HEK293 (cell line): ENCODE measurements at regions not wholly inside any gene's neighbourhood (a gene's known extent, or its start where the extent isn't known, plus 50 kb on each side); places are given as distances from the start of the nearest gene placed in this dataset.
A peak's percentile ranks its signal among the peaks of the same experiment; 100 is the strongest.

ENCODE experiments used
- GLIS1 ChIP-seq: fragments of 450-650 bp; formaldehyde crosslinking; IDR thresholded peaks from 2 replicates; pipeline ENCODE4 v1.5.1; 2016; ENCODE audit warnings: missing biosample characterization, missing genetic modification characterization
- OSR2 ChIP-seq: fragments of 450-650 bp; formaldehyde crosslinking; IDR thresholded peaks from 2 replicates; pipeline ENCODE4 v1.5.1; 2016; ENCODE audit warnings: missing biosample characterization, missing genetic modification characterization
- SALL2 ChIP-seq: fragments of 450-650 bp; formaldehyde crosslinking; IDR thresholded peaks from 2 replicates; pipeline ENCODE4 v1.5.0; 2017; ENCODE audit warnings: missing biosample characterization, mild to moderate bottlenecking, missing genetic modification characterization, borderline replicate concordance
- SCRT1 ChIP-seq: fragments of 450-650 bp; formaldehyde crosslinking; IDR thresholded peaks from 2 replicates; pipeline ENCODE4 v1.5.1; 2016; ENCODE audit warnings: missing biosample characterization, missing genetic modification characterization, borderline replicate concordance
- WT1 ChIP-seq: fragments of 450-650 bp; formaldehyde crosslinking; IDR thresholded peaks from 2 replicates; pipeline ENCODE4 v1.5.1; 2016; ENCODE audit warnings: missing biosample characterization, missing genetic modification characterization
- ZBTB20 ChIP-seq: fragments of 450-650 bp; formaldehyde crosslinking; IDR thresholded peaks from 2 replicates; pipeline ENCODE4 v1.5.1; 2016; ENCODE audit warnings: missing biosample characterization, missing genetic modification characterization
- ZBTB6 ChIP-seq: fragments of 450-650 bp; formaldehyde crosslinking; IDR thresholded peaks from 2 replicates; pipeline ENCODE4 v1.5.1; 2017; ENCODE audit warnings: missing biosample characterization, missing genetic modification characterization
- ZBTB7A ChIP-seq: fragments of 450-650 bp; formaldehyde crosslinking; IDR thresholded peaks from 2 replicates; pipeline ENCODE4 v1.5.1; 2016; ENCODE audit warnings: low read depth, missing biosample characterization, missing genetic modification characterization
- ZNF146 ChIP-seq: fragments of 450-650 bp; formaldehyde crosslinking; IDR thresholded peaks from 2 replicates; pipeline ENCODE4 v1.5.1; 2016; ENCODE audit warnings: missing biosample characterization, missing genetic modification characterization
- ZNF223 ChIP-seq: fragments of 450-650 bp; formaldehyde crosslinking; IDR thresholded peaks from 2 replicates; pipeline ENCODE4 v1.5.1; 2016; ENCODE audit warnings: missing biosample characterization, missing genetic modification characterization
- ZNF341 ChIP-seq: fragments of 450-650 bp; formaldehyde crosslinking; IDR thresholded peaks from 2 replicates; pipeline ENCODE4; 2016; ENCODE audit warnings: low read depth, missing biosample characterization, missing genetic modification characterization
- ZNF433 ChIP-seq: fragments of 450-650 bp; formaldehyde crosslinking; IDR thresholded peaks from 2 replicates; pipeline ENCODE4 v1.5.1; 2016; ENCODE audit warnings: missing biosample characterization, missing genetic modification characterization, low read depth
- ZNF558 ChIP-seq: fragments of 450-650 bp; formaldehyde crosslinking; IDR thresholded peaks from 2 replicates; pipeline ENCODE4 v1.5.1; 2016; ENCODE audit warnings: missing biosample characterization, missing genetic modification characterization
- ZNF624 ChIP-seq: fragments of 450-650 bp; formaldehyde crosslinking; IDR thresholded peaks from 2 replicates; pipeline ENCODE4 v1.5.1; 2017; ENCODE audit warnings: missing biosample characterization, missing genetic modification characterization
- ZNF843 ChIP-seq: fragments of 450-650 bp; formaldehyde crosslinking; IDR thresholded peaks from 2 replicates; pipeline ENCODE4 v1.5.1; 2016; ENCODE audit warnings: missing biosample characterization, missing genetic modification characterization
- TF ChIP-seq, protein P1 (sequence below): fragments of 450-650 bp; formaldehyde crosslinking; IDR thresholded peaks from 2 replicates; pipeline ENCODE4 v1.5.1; 2016; ENCODE audit warnings: missing biosample characterization, missing genetic modification characterization
- TF ChIP-seq, protein P2 (sequence below): fragments of 450-650 bp; formaldehyde crosslinking; IDR thresholded peaks from 2 replicates; pipeline ENCODE4 v1.5.1; 2016; ENCODE audit warnings: missing biosample characterization, missing genetic modification characterization
- TF ChIP-seq, protein P3 (sequence below): fragments of 450-650 bp; formaldehyde crosslinking; IDR thresholded peaks from 2 replicates; pipeline ENCODE4 v1.5.1; 2016; ENCODE audit warnings: missing biosample characterization, missing genetic modification characterization, borderline replicate concordance

- TF ChIP-seq, protein P1, sequence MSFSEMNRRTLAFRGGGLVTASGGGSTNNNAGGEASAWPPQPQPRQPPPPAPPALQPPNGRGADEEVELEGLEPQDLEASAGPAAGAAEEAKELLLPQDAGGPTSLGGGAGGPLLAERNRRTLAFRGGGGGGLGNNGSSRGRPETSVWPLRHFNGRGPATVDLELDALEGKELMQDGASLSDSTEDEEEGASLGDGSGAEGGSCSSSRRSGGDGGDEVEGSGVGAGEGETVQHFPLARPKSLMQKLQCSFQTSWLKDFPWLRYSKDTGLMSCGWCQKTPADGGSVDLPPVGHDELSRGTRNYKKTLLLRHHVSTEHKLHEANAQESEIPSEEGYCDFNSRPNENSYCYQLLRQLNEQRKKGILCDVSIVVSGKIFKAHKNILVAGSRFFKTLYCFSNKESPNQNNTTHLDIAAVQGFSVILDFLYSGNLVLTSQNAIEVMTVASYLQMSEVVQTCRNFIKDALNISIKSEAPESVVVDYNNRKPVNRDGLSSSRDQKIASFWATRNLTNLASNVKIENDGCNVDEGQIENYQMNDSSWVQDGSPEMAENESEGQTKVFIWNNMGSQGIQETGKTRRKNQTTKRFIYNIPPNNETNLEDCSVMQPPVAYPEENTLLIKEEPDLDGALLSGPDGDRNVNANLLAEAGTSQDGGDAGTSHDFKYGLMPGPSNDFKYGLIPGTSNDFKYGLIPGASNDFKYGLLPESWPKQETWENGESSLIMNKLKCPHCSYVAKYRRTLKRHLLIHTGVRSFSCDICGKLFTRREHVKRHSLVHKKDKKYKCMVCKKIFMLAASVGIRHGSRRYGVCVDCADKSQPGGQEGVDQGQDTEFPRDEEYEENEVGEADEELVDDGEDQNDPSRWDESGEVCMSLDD: peak; percentile 88
- 0 out of 2 replicates have a peak, but pooled peaks have one; percentile 50 for TF ChIP-seq ZBTB7A (tag by site-specific recombination)
- peak; percentile 99 for TF ChIP-seq WT1 (tag by site-specific recombination)
- peak; percentile 75 for TF ChIP-seq ZNF146 (tag by site-specific recombination)
- no peak for TF ChIP-seq ZNF624 (tag by site-specific recombination)
- no peak; the same call in 1 of the 2 replicates for TF ChIP-seq ZNF223 (tag by site-specific recombination)
- TF ChIP-seq ZBTB20 (tag by site-specific recombination): peak; percentile 27; the same call in 1 of the 2 replicates
- TF ChIP-seq, protein P2, sequence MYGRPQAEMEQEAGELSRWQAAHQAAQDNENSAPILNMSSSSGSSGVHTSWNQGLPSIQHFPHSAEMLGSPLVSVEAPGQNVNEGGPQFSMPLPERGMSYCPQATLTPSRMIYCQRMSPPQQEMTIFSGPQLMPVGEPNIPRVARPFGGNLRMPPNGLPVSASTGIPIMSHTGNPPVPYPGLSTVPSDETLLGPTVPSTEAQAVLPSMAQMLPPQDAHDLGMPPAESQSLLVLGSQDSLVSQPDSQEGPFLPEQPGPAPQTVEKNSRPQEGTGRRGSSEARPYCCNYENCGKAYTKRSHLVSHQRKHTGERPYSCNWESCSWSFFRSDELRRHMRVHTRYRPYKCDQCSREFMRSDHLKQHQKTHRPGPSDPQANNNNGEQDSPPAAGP (tag by site-specific recombination): peak; percentile 99
- TF ChIP-seq SALL2 (tag by site-specific recombination): no peak
- peak; percentile 90 for TF ChIP-seq ZNF843 (tag by site-specific recombination)
- peak; percentile 95 for TF ChIP-seq OSR2 (tag by site-specific recombination)
- TF ChIP-seq SCRT1 (tag by site-specific recombination): peak; percentile 95
- TF ChIP-seq ZBTB6 (tag by site-specific recombination): no peak
- no peak for TF ChIP-seq ZNF433 (tag by site-specific recombination)
- TF ChIP-seq GLIS1 (tag by site-specific recombination): peak; percentile 95
- peak; percentile 73; the same call in 1 of the 2 replicates for TF ChIP-seq ZNF558 (tag by site-specific recombination)
- TF ChIP-seq ZNF341 (tag by site-specific recombination): peak; percentile 64
- TF ChIP-seq, protein P3, sequence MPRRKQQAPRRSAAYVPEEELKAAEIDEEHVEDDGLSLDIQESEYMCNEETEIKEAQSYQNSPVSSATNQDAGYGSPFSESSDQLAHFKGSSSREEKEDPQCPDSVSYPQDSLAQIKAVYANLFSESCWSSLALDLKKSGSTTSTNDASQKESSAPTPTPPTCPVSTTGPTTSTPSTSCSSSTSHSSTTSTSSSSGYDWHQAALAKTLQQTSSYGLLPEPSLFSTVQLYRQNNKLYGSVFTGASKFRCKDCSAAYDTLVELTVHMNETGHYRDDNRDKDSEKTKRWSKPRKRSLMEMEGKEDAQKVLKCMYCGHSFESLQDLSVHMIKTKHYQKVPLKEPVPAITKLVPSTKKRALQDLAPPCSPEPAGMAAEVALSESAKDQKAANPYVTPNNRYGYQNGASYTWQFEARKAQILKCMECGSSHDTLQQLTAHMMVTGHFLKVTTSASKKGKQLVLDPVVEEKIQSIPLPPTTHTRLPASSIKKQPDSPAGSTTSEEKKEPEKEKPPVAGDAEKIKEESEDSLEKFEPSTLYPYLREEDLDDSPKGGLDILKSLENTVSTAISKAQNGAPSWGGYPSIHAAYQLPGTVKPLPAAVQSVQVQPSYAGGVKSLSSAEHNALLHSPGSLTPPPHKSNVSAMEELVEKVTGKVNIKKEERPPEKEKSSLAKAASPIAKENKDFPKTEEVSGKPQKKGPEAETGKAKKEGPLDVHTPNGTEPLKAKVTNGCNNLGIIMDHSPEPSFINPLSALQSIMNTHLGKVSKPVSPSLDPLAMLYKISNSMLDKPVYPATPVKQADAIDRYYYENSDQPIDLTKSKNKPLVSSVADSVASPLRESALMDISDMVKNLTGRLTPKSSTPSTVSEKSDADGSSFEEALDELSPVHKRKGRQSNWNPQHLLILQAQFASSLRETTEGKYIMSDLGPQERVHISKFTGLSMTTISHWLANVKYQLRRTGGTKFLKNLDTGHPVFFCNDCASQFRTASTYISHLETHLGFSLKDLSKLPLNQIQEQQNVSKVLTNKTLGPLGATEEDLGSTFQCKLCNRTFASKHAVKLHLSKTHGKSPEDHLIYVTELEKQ (tag by site-specific recombination): peak; percentile 89
These were observed 98.9 kb upstream of the TLE3 start (continued) for GRCh38 chr15:70196372-70197316.
